Sciatic nerve (tissue), 2 donors: ENCODE measurements at regions not wholly inside any gene's neighbourhood (a gene's known extent, or its start where the extent isn't known, plus 50 kb on each side); places are given as distances from the start of the nearest gene placed in this dataset.
"Not testable (repeated sequence)": the region's sequence is repeated elsewhere in the genome, so short reads cannot be mapped to it uniquely, and the experiment has no call there.

Experiments
- ATAC-seq: fragments of 200-7000 bp; cut with Tn5 transposase; one replicate; pipeline ENCODE4 v1.9.1; 2020; ENCODE audit warnings: mild to moderate bottlenecking, moderate library complexity
- DNase-seq: peaks from one replicate; pipeline ENCODE4 v3.0.0-alpha.2; 2020; ENCODE audit warnings: low spot score
- intact Hi-C: fragments of 100-400 bp; cut with DNase I; formaldehyde crosslinking; loops from one replicate; pipeline ENCODE4 v1.14.2; 2022
- donor health status: DM: no; HTN: no; CAD: no.
- donor health status: DM: no; HTN: no; CAD: no.

GRCh38 chr10:128573281-128573845 is 447.1 kb upstream of the MKI67 start:
- intact Hi-C loops = no loop called here
- ATAC-seq (no peak), DNase-seq (no peak)

GRCh38 chr10:128573986-128574385 is 447.8 kb upstream of the MKI67 start:
- DNase-seq = no peak
- ATAC-seq = no peak
- intact Hi-C loops = no loop called here

DNA sequence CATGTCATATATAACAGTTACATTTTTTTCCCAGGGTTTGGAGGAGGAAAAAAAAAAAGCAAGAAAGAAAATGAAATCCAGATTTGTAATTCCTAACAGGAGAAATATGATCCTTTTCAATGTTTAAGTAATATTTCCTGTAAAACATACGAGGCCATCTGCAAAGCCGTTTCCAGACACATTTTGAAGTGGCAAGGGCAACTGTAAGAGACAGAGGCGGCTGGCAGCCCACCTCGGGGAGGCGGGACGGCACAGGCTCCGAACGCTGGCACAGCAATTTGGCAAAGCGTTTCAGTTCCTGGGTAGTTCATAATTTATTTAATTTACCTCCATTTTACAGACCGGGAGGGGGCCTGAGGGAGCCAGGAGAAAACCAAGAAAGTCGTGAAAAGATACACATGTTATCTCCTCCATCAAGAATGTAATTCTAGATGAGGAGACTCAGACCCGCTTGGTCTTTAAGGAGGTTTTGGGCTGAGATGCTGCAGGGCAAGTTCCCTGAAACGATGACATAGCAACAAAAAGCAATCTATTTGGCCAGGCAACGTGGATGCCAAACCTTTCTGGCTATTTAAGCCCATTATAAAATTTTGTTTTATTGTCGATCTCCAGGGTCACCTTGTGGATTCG is 448.5 kb upstream of the MKI67 start:
- ATAC-seq (no peak), DNase-seq (no peak)
- intact Hi-C loops = no loop called here

GRCh38 chr10:128575761-128576160 is 449.5 kb upstream of the MKI67 start:
- no peak for DNase-seq
- intact Hi-C loops = no loop called here
- no peak for ATAC-seq

- DNase-seq (no peak), ATAC-seq (no peak)
- intact Hi-C loops = no loop called here
Measured at GRCh38 chr10:128576336-128576735, 450.1 kb upstream of the MKI67 start.

- intact Hi-C loops = no loop called here
- DNase-seq (no peak), ATAC-seq (peak; percentile 36)
Measured at GRCh38 chr10:128576943-128577670, 450.9 kb upstream of the MKI67 start.

DNA sequence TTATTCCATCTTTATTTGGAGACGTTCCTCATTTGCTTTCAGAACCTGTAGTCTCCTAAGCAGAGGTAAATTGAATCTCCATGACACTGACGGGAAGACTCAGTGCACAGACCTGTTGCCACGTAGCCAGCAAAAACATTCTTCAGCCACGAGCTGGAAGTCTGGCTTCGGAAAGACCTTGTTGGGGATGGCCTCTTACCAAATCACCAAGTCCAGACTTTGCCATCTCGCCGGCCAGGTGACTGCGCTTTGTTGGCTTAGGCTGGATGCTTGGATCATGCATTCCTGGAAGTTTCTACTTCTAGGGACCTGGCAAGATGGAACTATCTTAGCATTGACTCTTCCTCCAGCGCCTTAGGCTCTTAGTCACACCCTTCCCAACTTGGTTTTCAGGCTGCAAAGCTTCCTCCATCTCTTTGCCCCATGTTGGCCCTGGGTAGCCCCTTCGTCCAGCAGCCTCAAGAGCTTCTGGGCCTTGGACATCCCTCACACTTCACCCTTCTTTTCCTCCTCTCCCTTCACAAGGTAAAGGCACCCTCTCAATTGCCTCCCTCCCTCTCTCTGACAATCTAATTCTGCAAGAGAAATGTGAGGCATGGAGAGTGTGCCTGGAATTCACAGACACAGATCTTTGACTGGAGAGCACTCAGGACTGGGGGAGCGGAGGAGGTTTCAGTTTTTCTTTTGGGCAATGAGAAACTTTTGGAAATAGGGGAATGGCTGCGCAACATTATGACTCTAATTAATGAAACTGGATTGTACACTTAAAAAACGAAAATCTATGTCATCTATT is 451.9 kb upstream of the MKI67 start:
- no peak for DNase-seq

GRCh38 chr10:128578766-128579165 is 452.5 kb upstream of the MKI67 start:
- intact Hi-C loops = no loop called here
- no peak for ATAC-seq
- DNase-seq = no peak

More for the DNA sequence above, 451.9 kb upstream of the MKI67 start:
- no peak for ATAC-seq
- intact Hi-C loops = no loop called here

DNA sequence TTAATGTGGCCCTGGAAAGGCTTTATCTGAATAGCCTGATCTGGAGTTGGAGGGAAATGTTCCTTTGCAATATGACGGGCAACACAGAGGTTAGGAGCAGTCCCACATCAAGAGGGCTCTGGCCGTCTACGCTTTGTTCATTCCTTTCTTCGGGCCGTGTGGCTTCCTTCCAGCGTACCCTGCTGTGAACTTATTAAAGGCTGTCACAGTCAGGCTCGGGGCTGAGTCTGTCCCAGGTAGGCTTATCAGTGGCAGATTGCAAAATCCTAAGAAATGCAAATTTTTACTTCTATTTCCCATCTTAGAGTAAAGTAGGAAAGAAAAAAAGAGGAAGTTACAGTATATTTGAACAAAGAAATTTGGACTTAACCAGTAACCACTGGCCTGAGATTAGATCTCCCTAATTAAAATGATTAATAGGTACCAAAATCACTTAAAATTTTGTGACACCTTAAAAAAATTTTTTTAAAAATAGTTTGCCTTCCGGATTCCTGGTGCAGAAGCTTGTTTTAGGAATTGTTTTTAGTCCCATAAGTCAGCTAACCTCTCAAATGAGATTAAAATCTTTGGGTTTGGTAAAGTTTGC is 453.1 kb upstream of the MKI67 start:
- no peak for DNase-seq
- intact Hi-C loops = no loop called here
- ATAC-seq = no peak

GRCh38 chr10:128579901-128580300 is 453.7 kb upstream of the MKI67 start:
- no peak for ATAC-seq
- intact Hi-C loops = no loop called here
- no peak for DNase-seq

DNA sequence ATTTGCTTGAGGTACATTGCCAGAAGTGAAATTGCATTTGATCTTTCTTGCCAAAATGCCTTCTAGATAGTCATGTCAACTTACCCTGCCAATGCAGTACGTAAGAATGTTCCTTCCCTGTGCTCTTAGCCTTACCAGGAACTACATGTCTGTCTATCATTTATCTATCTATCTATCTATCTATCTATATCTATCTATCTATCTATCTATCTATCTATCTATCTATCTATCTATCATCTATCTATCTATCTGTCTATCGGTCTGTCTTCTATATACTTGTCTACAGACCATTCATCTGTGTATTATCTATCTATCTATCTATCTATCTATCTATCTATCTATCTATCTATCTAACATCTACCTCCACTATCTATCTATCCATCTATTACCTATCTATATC is 456.9 kb upstream of the MKI67 start:
- ATAC-seq, intact Hi-C loops, DNase-seq: not testable (repeated sequence)

DNA sequence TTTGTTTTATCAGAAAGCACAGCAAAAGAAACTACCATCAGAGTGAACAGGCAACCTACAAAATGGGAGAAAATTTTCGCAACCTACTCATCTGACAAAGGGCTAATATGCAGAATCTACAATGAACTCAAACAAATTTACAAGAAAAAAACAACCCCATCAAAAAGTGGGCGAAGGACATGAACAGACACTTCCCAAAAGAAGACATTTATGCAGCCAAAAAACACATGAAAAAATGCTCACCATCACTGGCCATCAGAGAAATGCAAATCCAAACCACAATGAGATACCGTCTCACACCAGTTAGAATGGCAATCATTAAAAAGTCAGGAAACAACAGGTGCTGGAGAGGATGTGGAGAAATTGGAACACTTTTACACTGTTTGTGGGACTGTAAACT is 460.4 kb upstream of the MKI67 start:
- DNase-seq, intact Hi-C loops, ATAC-seq: not testable (repeated sequence)

GRCh38 chr10:128587689-128588088 is 461.5 kb upstream of the MKI67 start:
- no peak for DNase-seq
- no peak for ATAC-seq
- intact Hi-C loops = no loop called here

GRCh38 chr10:128588402-128588801 is 462.2 kb upstream of the MKI67 start:
- intact Hi-C loops = no loop called here
- ATAC-seq = no peak

DNA sequence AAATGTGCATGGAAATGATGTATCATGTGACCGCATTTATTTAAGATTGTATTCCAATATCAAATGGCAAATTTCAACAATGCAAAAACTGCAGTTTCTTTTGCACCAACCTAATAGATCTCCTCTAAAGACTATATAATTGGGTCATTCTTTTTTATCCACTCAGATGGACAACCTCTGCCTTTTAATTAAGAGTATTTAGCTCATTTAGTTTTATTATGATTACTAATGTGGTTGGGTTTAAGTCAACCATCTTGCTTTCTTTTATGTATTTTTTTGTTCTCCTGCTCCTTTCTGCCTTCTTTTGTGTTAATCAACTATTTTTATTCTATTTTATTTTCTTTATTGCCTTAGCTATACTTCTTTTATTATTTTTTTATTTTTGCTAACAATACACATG is 468.5 kb upstream of the MKI67 start:
- DNase-seq (no peak), ATAC-seq (no peak)
- intact Hi-C loops = no loop called here

More at GRCh38 chr10:128588402-128588801, 462.2 kb upstream of the MKI67 start:
- no peak for DNase-seq

GRCh38 chr10:128596906-128597305 is 470.7 kb upstream of the MKI67 start:
- intact Hi-C loops = no loop called here
- ATAC-seq (no peak), DNase-seq (no peak)

DNA sequence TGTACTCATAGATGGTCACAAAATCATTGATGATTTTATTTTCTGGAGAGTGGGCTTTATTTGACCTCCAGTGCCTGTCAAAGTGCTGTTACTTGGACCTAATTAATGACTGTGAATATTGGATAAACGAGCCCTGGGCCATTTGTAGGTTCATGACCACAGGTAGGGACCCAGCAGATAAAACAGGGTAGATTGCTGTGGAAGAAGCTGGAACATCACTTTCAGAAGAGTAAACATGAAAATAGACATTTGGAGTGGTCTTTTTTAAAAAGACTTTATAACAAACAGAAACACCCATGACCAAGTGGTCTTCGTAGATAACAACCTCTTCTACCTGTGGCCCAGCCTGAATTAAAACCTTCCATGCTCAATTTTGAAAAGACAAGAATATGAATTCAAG is 472.8 kb upstream of the MKI67 start:
- ATAC-seq (no peak), DNase-seq (no peak)
- intact Hi-C loops = no loop called here

- ATAC-seq (no peak), DNase-seq (no peak)
- intact Hi-C loops = no loop called here
Measured at GRCh38 chr10:128599538-128599937, 473.3 kb upstream of the MKI67 start.

DNA sequence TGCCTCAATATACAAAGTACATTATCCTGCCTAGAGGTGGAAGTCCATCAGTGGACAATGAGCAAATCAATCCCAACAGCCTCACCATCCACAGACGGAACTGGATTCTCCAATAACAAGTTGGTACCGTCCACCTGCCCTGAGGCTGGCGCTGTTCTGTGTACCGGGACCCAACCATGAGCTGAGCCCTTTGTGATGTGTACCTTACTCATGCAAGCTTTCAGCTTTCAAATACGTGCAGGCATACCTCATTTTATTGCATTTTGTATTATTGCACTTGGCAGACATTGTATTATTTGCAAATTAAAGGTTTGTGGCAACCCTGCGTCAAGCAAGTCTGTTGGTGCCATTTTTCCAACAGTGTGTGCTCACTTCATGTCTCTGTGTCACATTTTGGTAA is 476.0 kb upstream of the MKI67 start:
- intact Hi-C loops = no loop called here
- ATAC-seq (no peak), DNase-seq (no peak)
